Endothelial cell (in vitro differentiated cells): ENCODE measurements at regions not wholly inside any gene's neighbourhood (a gene's known extent, or its start where the extent isn't known, plus 50 kb on each side); places are given as distances from the start of the nearest gene placed in this dataset.

Experiments used
- DNase-seq: peaks from one replicate; pipeline ENCODE4 v3.0.0; 2021; ENCODE audit warnings: low spot score
- H3K27ac Mint-ChIP-seq: one replicate; pipeline ENCODE4 v1.8.0; 2021; ENCODE audit warnings: mixed read lengths, inconsistent platforms; ENCODE audit not compliant: unreplicated experiment
- H3K27me3 Mint-ChIP-seq: one replicate; pipeline ENCODE4 v1.8.0; 2021; ENCODE audit warnings: mild to moderate bottlenecking, moderate library complexity, mixed read lengths, inconsistent platforms; ENCODE audit not compliant: unreplicated experiment
- H3K36me3 Mint-ChIP-seq: one replicate; pipeline ENCODE4 v1.8.0; 2021; ENCODE audit warnings: mild to moderate bottlenecking, low read depth, mixed read lengths, inconsistent platforms; ENCODE audit not compliant: unreplicated experiment
- H3K4me1 Mint-ChIP-seq: one replicate; pipeline ENCODE4 v1.8.0; 2021; ENCODE audit warnings: mild to moderate bottlenecking, mixed read lengths, inconsistent platforms; ENCODE audit not compliant: unreplicated experiment
- H3K4me3 Mint-ChIP-seq: one replicate; pipeline ENCODE4 v1.8.0; 2021; ENCODE audit warnings: mild to moderate bottlenecking, mixed read lengths, inconsistent platforms; ENCODE audit not compliant: unreplicated experiment
- H3K9me3 Mint-ChIP-seq: one replicate; pipeline ENCODE4 v1.8.0; 2021; ENCODE audit warnings: mixed read lengths, inconsistent platforms; ENCODE audit not compliant: unreplicated experiment
- CTCF ChIP-seq: fragments of 200-600 bp; sonication (generic); IDR thresholded peaks from one replicate; pipeline ENCODE4 v1.5.0; 2021; ENCODE audit warnings: antibody characterized with exemption; ENCODE audit not compliant: unreplicated experiment

GRCh38 chr22:26732284-26732683, 74.9 kb downstream of the MIAT start:
- peaks cover 7% of the 10 kb centered on the region for H3K27me3 Mint-ChIP-seq
- H3K27ac Mint-ChIP-seq: no peak overlapping the region
- H3K9me3 Mint-ChIP-seq: no peaks in the 10 kb centered on the region
- no peak overlapping the region for H3K4me3 Mint-ChIP-seq
- H3K36me3 Mint-ChIP-seq: no peaks in the 10 kb centered on the region
- H3K4me1 Mint-ChIP-seq: no peaks in the 10 kb centered on the region
- no peak for DNase-seq
- TF ChIP-seq CTCF: no peak

- TF ChIP-seq CTCF: no peak
- no peak for DNase-seq
- Mint-ChIP-seq H3K4me1 (no peaks in the 10 kb centered on the region), H3K9me3 (no peaks in the 10 kb centered on the region), H3K27ac (no peak overlapping the region), H3K27me3 (peaks cover 9% of the 10 kb centered on the region), H3K4me3 (no peak overlapping the region), H3K36me3 (no peaks in the 10 kb centered on the region)
These were observed 77.1 kb downstream of the MIAT start for GRCh38 chr22:26734339-26735018.

GRCh38 chr22:26735019-26735409, 77.6 kb downstream of the MIAT start:
- Mint-ChIP-seq H3K4me1 (peaks cover under 1% of the 10 kb centered on the region), H3K27me3 (peaks cover 9% of the 10 kb centered on the region), H3K27ac (no peak overlapping the region), H3K4me3 (no peak overlapping the region), H3K36me3 (no peaks in the 10 kb centered on the region), H3K9me3 (no peaks in the 10 kb centered on the region)
- no peak for TF ChIP-seq CTCF
- DNase-seq: no peak

GRCh38 chr22:26737262-26737661, 79.9 kb downstream of the MIAT start:
- TF ChIP-seq CTCF: no peak
- Mint-ChIP-seq H3K4me1 (peaks cover 11% of the 10 kb centered on the region), H3K9me3 (no peaks in the 10 kb centered on the region), H3K27me3 (peaks cover 3% of the 10 kb centered on the region), H3K36me3 (no peaks in the 10 kb centered on the region), H3K27ac (no peak overlapping the region), H3K4me3 (no peak overlapping the region)
- no peak for DNase-seq

- H3K27ac Mint-ChIP-seq: no peak overlapping the region
- no peaks in the 10 kb centered on the region for H3K36me3 Mint-ChIP-seq
- H3K9me3 Mint-ChIP-seq: no peaks in the 10 kb centered on the region
- no peak overlapping the region for H3K4me3 Mint-ChIP-seq
- H3K27me3 Mint-ChIP-seq: peaks cover 2% of the 10 kb centered on the region
- peaks cover 12% of the 10 kb centered on the region for H3K4me1 Mint-ChIP-seq
- no peak for TF ChIP-seq CTCF
- DNase-seq: peak; percentile 33
These were observed 82.9 kb downstream of the MIAT start for GRCh38 chr22:26740253-26740652.
